Neural progenitor cell (in vitro differentiated cells): ENCODE measurements at regions not wholly inside any gene's neighbourhood (a gene's known extent, or its start where the extent isn't known, plus 50 kb on each side); places are given as distances from the start of the nearest gene placed in this dataset.

Source experiments
- EZH2 ChIP-seq: fragments of 200-600 bp; sonication (generic); IDR thresholded peaks from 2 replicates; pipeline ENCODE4 v1.6.1; 2017; ENCODE audit warnings: antibody characterized with exemption, mild to moderate bottlenecking, moderate library complexity
- EZH2phosphoT487 ChIP-seq: fragments of 200-600 bp; sonication (generic); IDR thresholded peaks from 2 replicates; pipeline ENCODE4 v1.6.1; 2017; ENCODE audit warnings: antibody characterized with exemption
- TF ChIP-seq, protein P1 (sequence below): fragments of 200-600 bp; sonication (generic); IDR thresholded peaks from 2 replicates; pipeline ENCODE4 v1.5.1; 2017; ENCODE audit warnings: antibody characterized with exemption, mild to moderate bottlenecking

DNA sequence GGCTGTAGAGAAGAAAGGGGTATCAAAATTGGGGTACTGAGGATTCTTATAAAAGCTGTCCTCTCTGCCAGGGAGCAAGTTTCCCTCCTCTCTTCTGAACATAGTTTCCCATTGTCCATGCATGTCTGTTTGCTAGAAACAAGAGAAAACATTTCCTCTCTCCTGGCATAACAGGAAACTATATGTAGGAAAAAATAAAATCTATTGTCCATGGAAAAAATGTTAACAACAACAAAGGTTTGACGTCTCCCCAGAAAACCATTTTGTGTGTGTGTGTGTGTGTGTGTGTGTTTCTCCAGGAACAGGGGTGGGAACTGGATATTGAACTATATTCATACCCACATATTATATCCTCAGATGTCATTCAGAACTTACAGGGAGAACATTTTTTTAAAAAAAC lies 107.2 kb downstream of the GASK1B start:
- TF ChIP-seq, protein P1, sequence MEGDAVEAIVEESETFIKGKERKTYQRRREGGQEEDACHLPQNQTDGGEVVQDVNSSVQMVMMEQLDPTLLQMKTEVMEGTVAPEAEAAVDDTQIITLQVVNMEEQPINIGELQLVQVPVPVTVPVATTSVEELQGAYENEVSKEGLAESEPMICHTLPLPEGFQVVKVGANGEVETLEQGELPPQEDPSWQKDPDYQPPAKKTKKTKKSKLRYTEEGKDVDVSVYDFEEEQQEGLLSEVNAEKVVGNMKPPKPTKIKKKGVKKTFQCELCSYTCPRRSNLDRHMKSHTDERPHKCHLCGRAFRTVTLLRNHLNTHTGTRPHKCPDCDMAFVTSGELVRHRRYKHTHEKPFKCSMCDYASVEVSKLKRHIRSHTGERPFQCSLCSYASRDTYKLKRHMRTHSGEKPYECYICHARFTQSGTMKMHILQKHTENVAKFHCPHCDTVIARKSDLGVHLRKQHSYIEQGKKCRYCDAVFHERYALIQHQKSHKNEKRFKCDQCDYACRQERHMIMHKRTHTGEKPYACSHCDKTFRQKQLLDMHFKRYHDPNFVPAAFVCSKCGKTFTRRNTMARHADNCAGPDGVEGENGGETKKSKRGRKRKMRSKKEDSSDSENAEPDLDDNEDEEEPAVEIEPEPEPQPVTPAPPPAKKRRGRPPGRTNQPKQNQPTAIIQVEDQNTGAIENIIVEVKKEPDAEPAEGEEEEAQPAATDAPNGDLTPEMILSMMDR: no peak
- no peak for TF ChIP-seq EZH2
- TF ChIP-seq EZH2phosphoT487: no peak
